ENCODE measurements at regions not wholly inside any gene's neighbourhood (a gene's known extent, or its start where the extent isn't known, plus 50 kb on each side); places are given as distances from the start of the nearest gene placed in this dataset.

GRCh38 chr2:14776216-14776615 is 143.7 kb downstream of the LRATD1 start:
- TF ChIP-seq EP300 (IDR thresholded peaks at IDR 0.05; ENCODE audit: borderline replicate concordance) (no peak), REST (IDR thresholded peaks at IDR 0.05; ENCODE audit: low read depth) (no peak), RAD21 (IDR thresholded peaks at IDR 0.05; ENCODE audit: low read depth) (no peak), CEBPB (IDR thresholded peaks at IDR 0.05) (no peak)
